GM12891 (cell line): ENCODE measurements at regions not wholly inside any gene's neighbourhood (a gene's known extent, or its start where the extent isn't known, plus 50 kb on each side); places are given as distances from the start of the nearest gene placed in this dataset.

Experiments used
- POLR2A ChIP-seq: IDR thresholded peaks from 2 replicates; pipeline ENCODE4 v1.6.1; 2011; ENCODE audit warnings: low read depth, low read length, control low read depth
- POLR2AphosphoS5 ChIP-seq: IDR thresholded peaks from 2 replicates; pipeline ENCODE4 v1.6.1; 2011; ENCODE audit warnings: low read depth, low read length, control low read depth
- POU2F2 ChIP-seq: IDR thresholded peaks from 2 replicates; pipeline ENCODE4 v1.6.1; 2011; ENCODE audit warnings: low read depth, mild to moderate bottlenecking, control low read depth, low read length, moderate library complexity
- SPI1 ChIP-seq: IDR thresholded peaks from 2 replicates; pipeline ENCODE4 v1.6.1; 2011; ENCODE audit warnings: low read depth, low read length, control low read depth
- TAF1 ChIP-seq: IDR thresholded peaks from 2 replicates; pipeline ENCODE4 v1.6.1; 2011; ENCODE audit warnings: low read depth, low read length, control low read depth

DNA sequence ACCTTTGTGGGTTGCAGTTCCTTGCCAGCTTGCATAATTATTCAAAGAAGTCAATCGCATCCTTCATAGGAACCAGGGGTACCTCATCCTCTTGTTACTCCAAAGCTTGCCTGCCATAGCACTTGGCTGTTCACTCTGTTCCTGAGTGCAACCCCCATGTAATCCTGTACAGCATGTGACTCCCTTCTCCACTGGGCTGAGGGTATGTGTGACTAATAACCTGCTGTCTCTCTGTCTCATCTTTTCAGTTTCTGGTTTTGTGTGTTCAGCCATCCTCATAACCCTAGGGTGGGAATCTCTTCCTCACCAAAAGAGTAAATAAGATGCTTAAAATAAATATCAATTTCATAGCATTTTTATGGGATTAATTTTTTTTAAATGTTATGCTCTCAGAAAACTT lies 351.9 kb downstream of the S1PR1 start:
- no peak for TF ChIP-seq SPI1
- no peak for TF ChIP-seq POLR2AphosphoS5
- TF ChIP-seq POLR2A: no peak
- no peak for TF ChIP-seq POU2F2
- TF ChIP-seq TAF1: no peak
